HT-29 (cell line): ENCODE measurements at regions not wholly inside any gene's neighbourhood (a gene's known extent, or its start where the extent isn't known, plus 50 kb on each side); places are given as distances from the start of the nearest gene placed in this dataset.
A peak's percentile ranks its signal among the peaks of the same experiment; 100 is the strongest.
"Not testable (repeated sequence)": the region's sequence is repeated elsewhere in the genome, so short reads cannot be mapped to it uniquely, and the experiment has no call there.

ENCODE experiments used
- DNase-seq: peaks from one replicate; pipeline ENCODE4 v3.0.0-alpha.2; 2015; ENCODE audit warnings: low spot score

DNA sequence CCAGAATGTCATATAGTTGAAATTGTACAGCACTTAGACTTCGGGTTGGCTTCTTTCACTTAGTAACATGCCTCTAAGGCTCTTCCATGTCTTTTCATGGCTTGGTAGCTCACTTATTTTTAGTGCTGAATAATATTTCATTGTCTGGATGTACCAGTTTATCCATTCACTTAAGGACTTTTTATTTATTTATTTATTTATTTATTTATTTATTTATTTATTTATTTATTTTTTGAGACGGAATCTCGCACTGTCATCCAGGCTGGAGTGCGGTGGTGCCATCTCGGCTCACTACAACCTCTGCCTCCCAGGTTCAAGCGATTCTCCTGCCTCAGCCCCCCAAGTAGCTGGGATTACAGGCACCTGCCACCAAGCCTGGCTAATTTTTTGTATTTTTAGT lies 132.9 kb upstream of the ELAC2 start:
- not testable (repeated sequence) for DNase-seq

- DNase-seq: no peak
Observed at GRCh38 chr17:13143001-13143400, 125.2 kb upstream of the ELAC2 start.

- DNase-seq: no peak
Observed at GRCh38 chr17:13140750-13141149, 122.9 kb upstream of the ELAC2 start.

GRCh38 chr17:13135506-13135905 lies 117.7 kb upstream of the ELAC2 start:
- DNase-seq: no peak

DNA sequence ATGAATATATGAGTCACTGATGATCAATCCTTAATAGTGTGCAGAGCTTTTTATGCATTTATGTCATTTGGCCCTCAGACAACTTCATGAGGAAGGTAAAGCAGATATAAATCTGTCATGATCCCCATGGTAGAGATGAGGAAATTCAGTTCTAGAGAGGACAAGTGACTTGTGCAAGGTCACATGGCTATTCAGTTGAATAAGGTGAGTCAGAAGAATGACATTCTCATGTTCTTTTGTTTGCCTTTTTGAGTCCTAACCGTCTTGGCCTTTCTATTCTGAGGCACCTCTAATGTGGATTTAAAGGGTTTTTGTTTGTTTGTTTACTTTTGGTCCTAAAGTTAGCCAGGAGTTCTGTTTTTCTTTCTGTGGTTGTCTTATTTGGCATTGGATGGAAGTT lies 116.2 kb upstream of the ELAC2 start:
- DNase-seq: no peak

- no peak for DNase-seq
Observed at GRCh38 chr17:13131225-13131624, 113.4 kb upstream of the ELAC2 start.

DNA sequence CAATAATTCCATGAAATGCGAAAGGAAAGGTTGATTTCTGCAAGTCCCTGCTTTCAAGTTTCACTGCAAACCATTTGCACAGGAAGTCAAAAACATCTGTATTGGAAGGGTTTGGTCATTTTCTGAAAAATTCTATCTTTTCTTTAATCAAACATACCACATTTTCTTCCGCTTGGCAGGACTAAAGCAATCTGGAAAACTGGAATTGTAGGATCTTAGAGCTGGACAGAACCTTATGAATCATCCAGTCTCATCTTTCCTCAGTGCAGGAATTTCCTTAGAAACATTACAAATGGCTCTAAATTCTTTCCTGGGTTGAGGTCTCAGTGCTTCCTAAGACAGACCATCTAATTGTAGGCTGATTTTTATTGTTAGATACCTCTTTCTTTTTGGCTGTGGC lies 111.5 kb upstream of the ELAC2 start:
- no peak for DNase-seq

- no peak for DNase-seq
Observed at GRCh38 chr17:13128676-13129075, 110.8 kb upstream of the ELAC2 start.

DNA sequence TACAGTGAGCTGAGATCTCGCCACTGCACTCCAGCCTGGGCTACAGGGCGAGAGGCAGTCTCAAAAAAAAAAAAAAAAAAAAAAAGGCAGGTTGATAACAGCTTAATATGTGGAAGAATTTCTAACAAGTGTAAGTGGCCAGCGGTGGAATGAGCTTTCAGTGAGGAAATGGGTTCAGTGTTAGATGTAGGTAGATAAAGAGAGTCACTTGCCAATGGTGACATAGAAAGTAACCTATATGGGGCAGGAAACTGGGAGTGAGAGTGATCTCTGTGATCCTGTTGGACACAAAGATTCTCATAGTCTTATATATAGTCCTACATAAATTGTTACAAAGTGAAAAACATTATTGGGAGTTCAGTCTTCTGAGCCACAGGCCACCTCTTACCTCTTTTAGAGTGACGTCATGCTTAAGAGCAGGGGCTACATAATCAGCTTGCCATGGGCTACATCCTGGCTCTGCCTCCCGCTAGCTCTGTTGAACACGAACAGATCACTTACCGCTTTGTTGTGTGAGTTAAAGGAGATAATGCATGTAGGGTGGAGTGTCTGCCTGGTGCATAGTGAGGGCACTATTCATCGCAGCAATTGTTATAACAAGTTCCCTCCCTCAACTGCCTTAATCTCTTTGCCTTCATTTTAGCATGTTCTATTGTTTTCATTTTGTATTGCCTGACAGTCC lies 110.2 kb upstream of the ELAC2 start:
- DNase-seq: no peak

DNA sequence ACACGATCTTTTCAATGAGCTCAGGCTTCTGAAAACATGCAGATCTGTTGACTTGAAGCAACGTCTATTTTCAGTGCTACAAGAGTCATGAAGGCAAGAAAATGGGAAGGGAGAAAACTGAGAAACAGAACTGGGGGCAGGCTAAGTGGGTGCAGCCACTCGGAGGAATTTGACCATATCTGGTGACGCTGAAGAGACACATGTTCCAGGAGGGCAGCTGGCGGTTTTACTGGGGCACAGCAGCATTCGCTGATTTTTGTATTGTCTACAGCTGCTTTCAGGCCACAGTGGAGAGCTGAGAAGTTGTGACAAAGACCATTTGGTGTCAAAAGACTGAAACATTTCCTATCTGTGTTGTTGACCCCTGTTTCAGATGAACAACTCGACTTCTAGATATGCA lies 103.0 kb upstream of the ELAC2 start:
- no peak for DNase-seq

GRCh38 chr17:13118311-13118710 lies 100.5 kb upstream of the ELAC2 start:
- no peak for DNase-seq

DNA sequence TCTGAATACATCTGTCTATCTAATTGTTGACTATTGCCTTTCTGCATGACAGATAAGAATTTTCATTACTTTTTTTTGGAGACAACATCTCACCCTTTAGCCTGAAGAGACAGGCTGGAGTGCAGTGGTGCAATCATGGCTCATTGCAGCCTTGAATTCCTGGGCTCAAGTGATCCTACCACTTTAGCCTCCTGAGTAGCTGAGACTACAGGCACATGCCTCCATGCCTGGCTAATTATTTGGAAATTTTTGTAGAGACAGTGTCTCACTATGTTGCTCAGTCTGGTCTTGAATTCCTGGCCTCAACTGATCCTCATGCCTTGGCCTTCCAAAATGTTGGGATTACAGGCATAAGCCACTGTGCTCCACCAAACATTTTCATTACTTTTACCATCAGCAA lies 99.8 kb upstream of the ELAC2 start:
- no peak for DNase-seq

GRCh38 chr17:13114601-13115031 lies 96.8 kb upstream of the ELAC2 start:
- peak; percentile 28 for DNase-seq

DNA sequence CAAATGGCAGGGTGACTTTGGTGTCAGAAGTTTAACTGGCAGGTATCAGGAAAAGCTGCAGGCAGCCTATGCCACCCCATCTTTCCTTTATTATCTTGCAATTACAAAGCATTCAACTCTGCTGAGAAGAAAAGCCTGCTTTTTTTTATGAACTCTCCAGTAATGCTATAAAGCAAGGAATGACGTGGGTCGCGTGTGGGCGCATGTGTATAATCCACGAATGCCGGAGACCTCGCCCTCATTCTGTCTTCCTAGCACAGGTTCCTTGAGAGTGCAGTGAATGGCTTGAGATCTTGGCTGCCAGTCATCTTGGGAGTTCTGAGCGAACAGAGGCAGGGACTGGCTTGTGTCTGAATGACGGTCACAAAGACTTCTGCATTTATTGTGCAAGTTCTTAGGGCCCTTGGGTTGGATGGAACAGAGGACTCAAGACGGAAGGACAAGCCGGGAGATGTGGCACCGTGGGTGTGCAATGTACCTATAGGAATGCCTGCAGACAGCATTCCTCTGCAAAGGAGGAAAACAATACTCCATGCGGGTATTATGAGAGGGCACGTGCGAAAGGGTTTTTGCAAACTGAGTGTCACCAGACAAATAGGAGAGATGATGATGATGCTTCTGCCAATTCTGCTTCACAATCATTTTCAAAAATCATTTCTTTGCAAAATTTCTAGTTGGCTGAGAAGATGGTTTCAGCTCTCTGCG lies 96.1 kb upstream of the ELAC2 start:
- DNase-seq: no peak

- no peak for DNase-seq
Observed at GRCh38 chr17:13107676-13108235, 89.9 kb upstream of the ELAC2 start.

DNA sequence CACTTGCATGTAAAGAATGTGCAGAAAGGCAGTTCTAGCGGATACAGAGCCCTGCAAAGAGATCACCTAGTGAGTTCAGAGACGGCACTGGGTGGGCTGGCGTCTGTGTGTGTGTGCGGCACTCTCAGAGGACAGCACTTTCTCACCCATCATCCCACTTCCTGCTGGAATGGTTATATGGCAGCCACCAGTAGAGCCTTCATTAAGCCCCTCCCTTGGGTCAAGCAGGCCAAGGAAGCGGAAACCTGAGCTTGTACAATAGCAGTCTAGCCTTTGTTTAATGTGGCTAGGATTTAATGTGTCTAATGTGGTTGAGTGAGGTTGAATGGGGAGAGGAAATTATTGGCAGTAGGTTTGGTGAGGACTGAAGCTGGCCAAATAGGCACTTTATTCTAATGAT lies 88.3 kb upstream of the ELAC2 start:
- DNase-seq: no peak

- DNase-seq: no peak
Observed at GRCh38 chr17:13104576-13104975, 86.7 kb upstream of the ELAC2 start.

DNA sequence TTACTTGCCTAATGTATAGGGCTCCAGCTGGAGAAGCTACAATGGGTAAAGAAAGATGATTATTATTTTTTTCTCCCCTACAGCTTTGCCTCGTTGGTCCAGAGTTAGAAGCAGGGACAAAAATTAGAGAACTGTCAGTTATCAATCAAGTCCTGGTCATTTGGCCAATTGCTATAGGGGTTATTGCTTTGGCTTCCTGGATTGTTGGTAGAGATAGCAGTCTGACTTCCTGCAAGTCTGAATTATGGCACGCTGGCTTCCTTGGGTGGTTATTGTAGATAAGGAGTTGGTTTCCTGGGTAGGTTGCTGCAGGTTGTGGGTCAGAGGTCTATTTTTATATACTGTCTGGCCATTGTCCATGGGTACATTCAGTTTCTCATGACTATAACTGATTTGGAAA lies 84.7 kb upstream of the ELAC2 start:
- DNase-seq: no peak

- DNase-seq: no peak
Observed at GRCh38 chr17:13099926-13100325, 82.1 kb upstream of the ELAC2 start.

- no peak for DNase-seq
Observed at GRCh38 chr17:13099089-13099735, 81.4 kb upstream of the ELAC2 start.

DNA sequence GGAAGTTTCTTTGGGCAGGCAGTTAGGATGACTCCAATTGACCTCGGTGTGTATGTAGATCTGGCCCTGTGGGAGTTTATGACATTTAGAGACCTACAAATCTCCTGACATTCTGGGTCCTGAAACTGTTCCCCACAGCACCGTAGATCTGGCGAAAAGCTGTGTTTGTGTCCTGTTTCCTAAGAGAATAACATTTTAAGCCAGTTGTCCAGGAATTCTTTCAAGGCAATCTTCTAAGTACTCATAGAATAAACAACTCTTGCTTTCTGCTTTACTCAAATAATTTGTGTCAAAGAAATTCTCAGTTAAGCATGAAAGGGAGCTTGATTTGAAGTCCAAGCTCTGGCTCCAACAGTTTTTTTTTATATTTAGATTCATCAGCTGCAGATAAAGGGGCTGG lies 78.5 kb upstream of the ELAC2 start:
- no peak for DNase-seq

GRCh38 chr17:13092010-13092409 lies 74.2 kb upstream of the ELAC2 start:
- not testable (repeated sequence) for DNase-seq

DNA sequence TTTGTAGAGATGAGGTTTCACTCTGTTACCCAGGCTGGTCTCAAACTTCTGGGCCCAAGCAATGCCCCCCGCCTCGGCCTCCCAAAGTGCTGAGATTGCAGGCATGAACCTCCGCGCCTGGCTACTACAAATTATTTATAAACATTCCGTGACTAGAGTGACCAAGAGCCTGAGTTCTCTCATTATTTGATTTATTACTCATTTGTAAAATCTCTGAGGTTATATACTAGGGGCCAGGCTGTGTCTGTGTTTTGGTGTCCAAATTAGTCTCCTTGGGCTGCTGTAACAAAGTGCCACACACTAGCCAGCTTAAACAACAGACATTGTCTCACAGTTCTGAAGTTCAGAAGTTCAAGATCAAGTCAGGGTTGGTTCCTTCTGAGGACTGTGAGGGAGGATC lies 70.8 kb upstream of the ELAC2 start:
- no peak for DNase-seq
